ENCODE measurements at regions not wholly inside any gene's neighbourhood (a gene's known extent, or its start where the extent isn't known, plus 50 kb on each side); places are given as distances from the start of the nearest gene placed in this dataset.

GRCh38 chr10:111357859-111358258 is 281.0 kb downstream of the ADRA2A start:
- DNase-seq = no peak

- DNase-seq = peak; percentile 41
These were observed 283.6 kb downstream of the ADRA2A start for GRCh38 chr10:111360260-111360925.

GRCh38 chr10:111367531-111367930 is 290.7 kb downstream of the ADRA2A start:
- no peak for DNase-seq

- peak; percentile 28 for DNase-seq
These were observed 293.3 kb downstream of the ADRA2A start for GRCh38 chr10:111370101-111370500.

- DNase-seq = no peak
These were observed 296.9 kb downstream of the ADRA2A start for GRCh38 chr10:111373696-111374095.

- no peak for DNase-seq
These were observed 302.8 kb downstream of the ADRA2A start for GRCh38 chr10:111379534-111380187.

- no peak for DNase-seq
These were observed 307.7 kb downstream of the ADRA2A start for GRCh38 chr10:111384556-111384955.

- DNase-seq = no peak
These were observed 314.2 kb downstream of the ADRA2A start for GRCh38 chr10:111390813-111391563.

GRCh38 chr10:111392159-111392558 is 315.3 kb downstream of the ADRA2A start:
- DNase-seq = peak; percentile 3

GRCh38 chr10:111392910-111393309 is 316.1 kb downstream of the ADRA2A start:
- DNase-seq = peak; percentile 5

- DNase-seq = peak; percentile 29
These were observed 333.9 kb downstream of the ADRA2A start for GRCh38 chr10:111410740-111411139.

GRCh38 chr10:111425459-111425858 is 348.6 kb downstream of the ADRA2A start:
- no peak for DNase-seq

GRCh38 chr10:111429288-111430028 is 352.6 kb downstream of the ADRA2A start:
- peak; percentile 70 for DNase-seq

- no peak for DNase-seq
These were observed 353.2 kb downstream of the ADRA2A start for GRCh38 chr10:111430070-111430469.

GRCh38 chr10:111432588-111432987 is 355.8 kb downstream of the ADRA2A start:
- no peak for DNase-seq

GRCh38 chr10:111435871-111436270 is 359.0 kb downstream of the ADRA2A start:
- DNase-seq = no peak

- DNase-seq = no peak
These were observed 362.4 kb downstream of the ADRA2A start for GRCh38 chr10:111439034-111439842.

GRCh38 chr10:111440501-111440900 is 363.7 kb downstream of the ADRA2A start:
- no peak for DNase-seq

GRCh38 chr10:111445667-111446066 is 368.8 kb downstream of the ADRA2A start:
- peak; percentile 13 for DNase-seq

GRCh38 chr10:111446966-111447365 is 370.1 kb downstream of the ADRA2A start:
- DNase-seq = no peak

- no peak for DNase-seq
These were observed 375.3 kb downstream of the ADRA2A start for GRCh38 chr10:111452153-111452552.

GRCh38 chr10:111455776-111456426 is 379.1 kb downstream of the ADRA2A start:
- DNase-seq = no peak

All from fibroblast of upper back skin (primary cell).